OCI-LY1 (cell line): ENCODE measurements at regions not wholly inside any gene's neighbourhood (a gene's known extent, or its start where the extent isn't known, plus 50 kb on each side); places are given as distances from the start of the nearest gene placed in this dataset.

Experiments
- CTCF ChIP-seq: fragments of 200-600 bp; sonication (generic), shearing (Covaris generic); IDR thresholded peaks from 2 replicates; pipeline ENCODE4 v1.5.1; 2017; ENCODE audit warnings: mild to moderate bottlenecking, antibody characterized with exemption, low read length, moderate library complexity, mixed read lengths
- EZH2 ChIP-seq: fragments of 200-600 bp; sonication (generic), shearing (Covaris generic); IDR thresholded peaks from 2 replicates; pipeline ENCODE4 v1.8.0; 2017; ENCODE audit warnings: borderline replicate concordance, mixed run types, mild to moderate bottlenecking, antibody characterized with exemption, low read length, moderate library complexity, mixed read lengths

DNA sequence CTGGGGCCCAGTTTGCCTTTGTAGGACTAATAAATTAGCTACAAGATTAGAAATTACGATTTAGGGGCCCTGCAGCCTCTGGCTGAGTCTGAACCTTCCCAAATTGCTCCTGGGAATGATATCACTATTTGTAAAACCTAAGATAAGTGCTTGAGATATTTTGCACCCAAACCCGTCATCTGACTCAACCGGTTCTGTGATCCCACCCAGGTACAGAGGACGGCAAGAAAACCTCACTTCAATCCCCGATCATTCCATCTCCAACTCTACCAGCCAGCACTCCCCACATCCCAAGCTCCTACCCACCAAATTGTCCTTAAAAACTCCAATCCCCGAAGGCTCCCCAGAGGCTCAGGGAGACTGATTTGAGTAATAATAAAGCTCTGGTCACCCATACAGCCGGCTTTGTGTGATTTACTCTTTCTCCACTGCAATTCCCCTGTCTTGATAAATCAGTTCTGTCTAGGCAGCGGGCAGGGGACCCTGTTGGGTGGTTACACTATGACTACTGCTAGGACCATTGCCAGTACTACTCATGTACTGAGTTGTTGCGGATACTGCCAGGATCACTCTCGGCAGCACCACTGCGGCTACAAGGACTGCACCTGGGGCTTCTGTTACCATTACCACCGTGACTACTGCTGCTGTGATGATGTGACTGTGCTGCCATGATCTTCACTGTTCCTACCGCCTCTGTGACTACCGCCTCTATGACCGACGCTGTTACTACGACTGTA, 73.1 kb downstream of the IRF8 start:
- no peak for TF ChIP-seq CTCF
- TF ChIP-seq EZH2: no peak
